Activated CD4-positive, alpha-beta T cell treated with anti-CD3 and anti-CD28 coated beads, Interleukin-2, amount 10 ng/mL, durations not matched to agents 7 days and 5 days (primary cell): ENCODE measurements at regions not wholly inside any gene's neighbourhood (a gene's known extent, or its start where the extent isn't known, plus 50 kb on each side); places are given as distances from the start of the nearest gene placed in this dataset.
A peak's percentile ranks its signal among the peaks of the same experiment; 100 is the strongest.
"Not testable (repeated sequence)": the region's sequence is repeated elsewhere in the genome, so short reads cannot be mapped to it uniquely, and the experiment has no call there.

Experiments used
- CTCF ChIA-PET: fragments of 350-600 bp; sonication (Branson Sonifier 250); formaldehyde crosslinking; loops from one replicate; lab custom pipeline; 2021; ENCODE audit warnings: antibody characterized with exemption; lab: Charles Lee
- POLR2A ChIA-PET: fragments of 350-600 bp; sonication (Branson Sonifier 250); formaldehyde crosslinking; loops from one replicate; lab custom pipeline; 2021; ENCODE audit warnings: antibody characterized with exemption; lab: Charles Lee
- DNase-seq: peaks from one replicate; pipeline ENCODE4 v3.0.0-alpha.2; 2020
- H3K27ac Mint-ChIP-seq: one replicate; pipeline ENCODE4 v1.8.0; 2021; ENCODE audit warnings: mild to moderate bottlenecking, moderate library complexity, mixed read lengths
- H3K27me3 Mint-ChIP-seq: one replicate; pipeline ENCODE4 v1.8.0; 2021; ENCODE audit warnings: mixed read lengths
- H3K36me3 Mint-ChIP-seq: one replicate; pipeline ENCODE4 v1.8.0; 2021; ENCODE audit warnings: low read depth, mixed read lengths
- H3K4me1 Mint-ChIP-seq: one replicate; pipeline ENCODE4 v1.8.0; 2021; ENCODE audit warnings: mixed read lengths
- H3K4me3 Mint-ChIP-seq: one replicate; pipeline ENCODE4 v1.8.0; 2021; ENCODE audit warnings: mild to moderate bottlenecking, moderate library complexity, mixed read lengths
- H3K9me3 Mint-ChIP-seq: one replicate; pipeline ENCODE4 v1.8.0; 2021; ENCODE audit warnings: mixed read lengths

- no peak overlapping the region for H3K4me3 Mint-ChIP-seq
- no peak overlapping the region for H3K27ac Mint-ChIP-seq
- DNase-seq, result no peak
- no peaks in the 10 kb centered on the region for H3K4me1 Mint-ChIP-seq
- POLR2A ChIA-PET, result no interaction called here
- no peaks in the 10 kb centered on the region for H3K36me3 Mint-ChIP-seq
- CTCF ChIA-PET, result no interaction called here
- peaks cover 3% of the 10 kb centered on the region for H3K27me3 Mint-ChIP-seq
- H3K9me3 Mint-ChIP-seq, result no peaks in the 10 kb centered on the region
Observed at GRCh38 chr18:61653823-61654551, 238.8 kb downstream of the RNF152 start.

GRCh38 chr18:61651880-61652268 lies 240.9 kb downstream of the RNF152 start:
- ChIA-PET POLR2A (no interaction called here), CTCF (no interaction called here)
- H3K27me3 Mint-ChIP-seq, result peaks cover 5% of the 10 kb centered on the region
- no peaks in the 10 kb centered on the region for H3K36me3 Mint-ChIP-seq
- H3K27ac Mint-ChIP-seq, result no peak overlapping the region
- H3K9me3 Mint-ChIP-seq, result no peaks in the 10 kb centered on the region
- H3K4me3 Mint-ChIP-seq, result no peak overlapping the region
- DNase-seq, result no peak
- no peaks in the 10 kb centered on the region for H3K4me1 Mint-ChIP-seq

GRCh38 chr18:61651145-61651879 lies 241.5 kb downstream of the RNF152 start:
- H3K36me3 Mint-ChIP-seq, result no peaks in the 10 kb centered on the region
- CTCF ChIA-PET, result no interaction called here
- H3K4me3 Mint-ChIP-seq, result no peak overlapping the region
- POLR2A ChIA-PET, result no interaction called here
- H3K27ac Mint-ChIP-seq, result no peak overlapping the region
- DNase-seq, result no peak
- peaks cover 10% of the 10 kb centered on the region for H3K27me3 Mint-ChIP-seq
- H3K4me1 Mint-ChIP-seq, result no peaks in the 10 kb centered on the region
- H3K9me3 Mint-ChIP-seq, result no peaks in the 10 kb centered on the region

GRCh38 chr18:61643884-61644647 lies 248.7 kb downstream of the RNF152 start:
- no peak for DNase-seq
- ChIA-PET POLR2A (no interaction called here), CTCF (interaction anchor here (1.3 kb wide), 1 partner anchor 8 kb away, joined by 4 read pairs; no protein-coding TSS in a partner anchor)
- Mint-ChIP-seq H3K4me1 (peaks cover 6% of the 10 kb centered on the region), H3K27me3 (peaks cover 27% of the 10 kb centered on the region), H3K9me3 (no peaks in the 10 kb centered on the region), H3K36me3 (no peaks in the 10 kb centered on the region), H3K27ac (no peak overlapping the region), H3K4me3 (no peak overlapping the region)

- H3K36me3 Mint-ChIP-seq, result no peaks in the 10 kb centered on the region
- CTCF ChIA-PET, result no interaction called here
- no peaks in the 10 kb centered on the region for H3K9me3 Mint-ChIP-seq
Observed at GRCh38 chr18:61639886-61640285, 252.9 kb downstream of the RNF152 start.

GRCh38 chr18:61637905-61638595 lies 254.8 kb downstream of the RNF152 start:
- ChIA-PET POLR2A (no interaction called here), CTCF (no interaction called here)
- no peak overlapping the region for H3K27ac Mint-ChIP-seq
- no peaks in the 10 kb centered on the region for H3K9me3 Mint-ChIP-seq
- H3K4me1 Mint-ChIP-seq, result no peaks in the 10 kb centered on the region
- DNase-seq, result no peak
- peaks cover 20% of the 10 kb centered on the region for H3K27me3 Mint-ChIP-seq
- H3K36me3 Mint-ChIP-seq, result no peaks in the 10 kb centered on the region
- H3K4me3 Mint-ChIP-seq, result no peak overlapping the region

More at GRCh38 chr18:61639886-61640285, 252.9 kb downstream of the RNF152 start:
- no peak for DNase-seq
- no peak overlapping the region for H3K27ac Mint-ChIP-seq
- H3K27me3 Mint-ChIP-seq, result peaks cover 21% of the 10 kb centered on the region
- peaks cover 6% of the 10 kb centered on the region for H3K4me1 Mint-ChIP-seq
- POLR2A ChIA-PET, result no interaction called here
- H3K4me3 Mint-ChIP-seq, result no peak overlapping the region

GRCh38 chr18:61637319-61637718 lies 255.5 kb downstream of the RNF152 start:
- H3K27me3 Mint-ChIP-seq, result peaks cover 18% of the 10 kb centered on the region
- H3K9me3 Mint-ChIP-seq, result no peaks in the 10 kb centered on the region
- DNase-seq, result no peak
- H3K36me3 Mint-ChIP-seq, result no peaks in the 10 kb centered on the region
- H3K4me3 Mint-ChIP-seq, result no peak overlapping the region
- no peaks in the 10 kb centered on the region for H3K4me1 Mint-ChIP-seq
- ChIA-PET POLR2A (no interaction called here), CTCF (no interaction called here)
- H3K27ac Mint-ChIP-seq, result no peak overlapping the region

GRCh38 chr18:61635901-61636528 lies 256.8 kb downstream of the RNF152 start:
- POLR2A ChIA-PET, result no interaction called here
- H3K27me3 Mint-ChIP-seq, result peaks cover 12% of the 10 kb centered on the region

GRCh38 chr18:61628085-61628484 lies 264.7 kb downstream of the RNF152 start:
- DNase-seq, result no peak
- CTCF ChIA-PET, result interaction anchor here (1.4 kb wide), 1 partner anchor 15 kb away, joined by 3 read pairs; no protein-coding TSS in a partner anchor
- Mint-ChIP-seq H3K27ac (no peak overlapping the region), H3K9me3 (no peaks in the 10 kb centered on the region), H3K36me3 (no peaks in the 10 kb centered on the region), H3K4me3 (no peak overlapping the region), H3K27me3 (peaks cover 15% of the 10 kb centered on the region), H3K4me1 (no peaks in the 10 kb centered on the region)
- POLR2A ChIA-PET, result no interaction called here

More at GRCh38 chr18:61635901-61636528, 256.8 kb downstream of the RNF152 start:
- Mint-ChIP-seq H3K9me3 (no peaks in the 10 kb centered on the region), H3K36me3 (no peaks in the 10 kb centered on the region), H3K4me3 (no peak overlapping the region), H3K27ac (no peak overlapping the region), H3K4me1 (no peaks in the 10 kb centered on the region)
- CTCF ChIA-PET, result interaction anchor here (1.2 to 1.6 kb wide), 2 partner anchors 9 to 495 kb away, joined by 3 to 4 read pairs; no protein-coding TSS in a partner anchor
- DNase-seq, result peak; percentile 51

GRCh38 chr18:61624631-61625030 lies 268.2 kb downstream of the RNF152 start:
- not testable (repeated sequence) for H3K27ac Mint-ChIP-seq, H3K9me3 Mint-ChIP-seq

GRCh38 chr18:61619783-61620182 lies 273.0 kb downstream of the RNF152 start:
- Mint-ChIP-seq H3K27ac (no peak overlapping the region), H3K4me1 (no peaks in the 10 kb centered on the region), H3K36me3 (no peaks in the 10 kb centered on the region), H3K27me3 (peaks cover 7% of the 10 kb centered on the region), H3K9me3 (no peaks in the 10 kb centered on the region), H3K4me3 (no peak overlapping the region)
- CTCF ChIA-PET, result no interaction called here
- no peak for DNase-seq
- POLR2A ChIA-PET, result no interaction called here

More at GRCh38 chr18:61624631-61625030, 268.2 kb downstream of the RNF152 start:
- DNase-seq, POLR2A ChIA-PET, H3K36me3 Mint-ChIP-seq, H3K4me3 Mint-ChIP-seq, H3K4me1 Mint-ChIP-seq: not testable (repeated sequence)
- peaks cover 10% of the 10 kb centered on the region for H3K27me3 Mint-ChIP-seq
- CTCF ChIA-PET, result interaction anchor here (0.6 to 1.5 kb wide), 2 partner anchors 13 to 989 kb away, joined by 5 read pairs; no protein-coding TSS in a partner anchor

GRCh38 chr18:61618816-61619215 lies 274.0 kb downstream of the RNF152 start:
- no peak overlapping the region for H3K4me3 Mint-ChIP-seq
- CTCF ChIA-PET, result no interaction called here
- H3K36me3 Mint-ChIP-seq, result no peaks in the 10 kb centered on the region
- H3K27ac Mint-ChIP-seq, result no peak overlapping the region
- no peak for DNase-seq
- peaks cover 9% of the 10 kb centered on the region for H3K27me3 Mint-ChIP-seq
- POLR2A ChIA-PET, result no interaction called here
- H3K9me3 Mint-ChIP-seq, result no peaks in the 10 kb centered on the region
- no peaks in the 10 kb centered on the region for H3K4me1 Mint-ChIP-seq
